Prostate gland (tissue), 2 donors: ENCODE measurements at regions not wholly inside any gene's neighbourhood (a gene's known extent, or its start where the extent isn't known, plus 50 kb on each side); places are given as distances from the start of the nearest gene placed in this dataset.

Experiments
- POLR2A ChIP-seq: fragments of 450-650 bp; IDR thresholded peaks from one replicate; pipeline ENCODE4 v1.6.1; 2016; ENCODE audit warnings: antibody characterized with exemption, mild to moderate bottlenecking
- POLR2AphosphoS5 ChIP-seq: sonication (generic); formaldehyde crosslinking; IDR thresholded peaks from one replicate; pipeline ENCODE4 v1.6.1; 2017; ENCODE audit warnings: antibody characterized with exemption
- TF ChIP-seq, protein P1 (sequence below), 4 experiments: fragments of 200-600 bp in 2 of 4; fragments of 450-650 bp in 2 of 4; sonication (generic) in 2 of 4; IDR thresholded peaks; 1 replicate in 3 of 4; 2 replicates in 1 of 4; pipeline ENCODE4 v1.5.1; 2016 to 2019; ENCODE audit warnings: antibody characterized with exemption in 4 of 4, mild to moderate bottlenecking in 2 of 4, moderate library complexity in 2 of 4

DNA sequence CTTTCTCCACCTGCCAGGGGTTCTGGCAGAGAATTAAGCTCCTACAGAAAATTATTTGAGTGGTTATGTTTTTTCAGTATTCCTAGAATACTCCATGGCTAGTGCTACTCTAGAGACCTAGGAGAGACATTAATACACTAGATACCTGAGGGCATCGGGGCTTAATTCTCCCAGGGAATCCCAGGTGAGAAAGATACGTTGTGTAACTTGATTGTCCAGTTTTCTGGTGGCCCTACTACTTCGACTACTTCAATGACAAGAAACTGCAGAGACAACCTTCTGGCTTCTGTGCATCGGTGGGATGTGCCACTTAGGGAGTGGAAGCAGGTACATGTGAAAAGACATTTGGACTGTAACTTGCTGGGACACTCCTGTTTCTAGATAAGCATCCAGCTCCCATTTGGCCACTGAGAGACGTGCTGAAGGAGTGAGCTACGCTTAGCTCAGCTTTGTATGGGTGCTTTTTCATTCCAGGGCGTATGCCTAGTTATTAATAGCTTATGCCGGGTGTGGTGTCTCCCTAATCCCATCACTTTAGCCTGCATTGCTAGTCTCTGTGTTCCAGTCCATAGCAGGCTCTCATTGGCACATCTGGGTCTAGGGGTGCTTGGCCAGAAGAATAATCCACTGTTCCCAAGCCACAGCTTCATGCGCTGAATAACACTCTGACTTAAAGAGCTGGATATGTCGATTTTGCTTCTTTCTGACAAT, 300.7 kb downstream of the SIPA1L2 start:
- TF ChIP-seq POLR2AphosphoS5 (no peak), POLR2A (no peak)
- TF ChIP-seq, protein P1, sequence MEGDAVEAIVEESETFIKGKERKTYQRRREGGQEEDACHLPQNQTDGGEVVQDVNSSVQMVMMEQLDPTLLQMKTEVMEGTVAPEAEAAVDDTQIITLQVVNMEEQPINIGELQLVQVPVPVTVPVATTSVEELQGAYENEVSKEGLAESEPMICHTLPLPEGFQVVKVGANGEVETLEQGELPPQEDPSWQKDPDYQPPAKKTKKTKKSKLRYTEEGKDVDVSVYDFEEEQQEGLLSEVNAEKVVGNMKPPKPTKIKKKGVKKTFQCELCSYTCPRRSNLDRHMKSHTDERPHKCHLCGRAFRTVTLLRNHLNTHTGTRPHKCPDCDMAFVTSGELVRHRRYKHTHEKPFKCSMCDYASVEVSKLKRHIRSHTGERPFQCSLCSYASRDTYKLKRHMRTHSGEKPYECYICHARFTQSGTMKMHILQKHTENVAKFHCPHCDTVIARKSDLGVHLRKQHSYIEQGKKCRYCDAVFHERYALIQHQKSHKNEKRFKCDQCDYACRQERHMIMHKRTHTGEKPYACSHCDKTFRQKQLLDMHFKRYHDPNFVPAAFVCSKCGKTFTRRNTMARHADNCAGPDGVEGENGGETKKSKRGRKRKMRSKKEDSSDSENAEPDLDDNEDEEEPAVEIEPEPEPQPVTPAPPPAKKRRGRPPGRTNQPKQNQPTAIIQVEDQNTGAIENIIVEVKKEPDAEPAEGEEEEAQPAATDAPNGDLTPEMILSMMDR (IDR thresholded peaks at IDR 0.05), result no peak
